Small intestine (tissue), 7 donors: ENCODE measurements at regions not wholly inside any gene's neighbourhood (a gene's known extent, or its start where the extent isn't known, plus 50 kb on each side); places are given as distances from the start of the nearest gene placed in this dataset.
"Not testable (repeated sequence)": the region's sequence is repeated elsewhere in the genome, so short reads cannot be mapped to it uniquely, and the experiment has no call there.

Source experiments
- DNase-seq, 2 donors: peaks; one replicate each; pipeline versions ENCODE4 v3.0.0 to v3.0.0-alpha.2; 2013
- FAIRE-seq: peaks from 2 replicates; lab custom pipeline; 2012; peaks lifted over from hg19 to GRCh38; lab: Jason Lieb, UNC
- H3K27ac ChIP-seq, 3 donors: one replicate each; pipeline ENCODE4 v1.5.1; 2013; ENCODE audit warnings: low read length in 2 of 3, mild to moderate bottlenecking in 2 of 3, control low read depth in 1 of 3, inconsistent platforms in 1 of 3, low read depth in 1 of 3, moderate library complexity in 1 of 3
- H3K27me3 ChIP-seq, 3 donors: one replicate each; pipeline ENCODE4 v1.6.1; 2013; ENCODE audit warnings: low read length in 3 of 3, inconsistent platforms in 1 of 3; ENCODE audit not compliant: control insufficient read depth in 3 of 3, insufficient read depth in 3 of 3
- H3K36me3 ChIP-seq, 3 donors: one replicate each; pipeline ENCODE4 v1.6.1; 2013; ENCODE audit warnings: low read length in 3 of 3, inconsistent platforms in 1 of 3, low read depth in 1 of 3, mild to moderate bottlenecking in 1 of 3, moderate library complexity in 1 of 3; ENCODE audit not compliant: control insufficient read depth in 3 of 3, insufficient read depth in 2 of 3
- H3K4me1 ChIP-seq, 3 donors: one replicate each; pipeline ENCODE4 v1.6.1; 2013; ENCODE audit warnings: low read length in 2 of 3, inconsistent platforms in 1 of 3, low read depth in 1 of 3, mild to moderate bottlenecking in 1 of 3, moderate library complexity in 1 of 3; ENCODE audit not compliant: control insufficient read depth in 3 of 3, insufficient read depth in 2 of 3
- H3K4me3 ChIP-seq, 3 donors: one replicate each; pipeline ENCODE4 v1.5.1; 2013; ENCODE audit warnings: low read length in 3 of 3, control low read depth in 1 of 3, inconsistent platforms in 1 of 3, low read depth in 1 of 3, mild to moderate bottlenecking in 1 of 3, moderate library complexity in 1 of 3
- H3K9me3 ChIP-seq, 2 donors: one replicate each; pipeline ENCODE4 v1.6.1; 2013; ENCODE audit warnings: low read depth in 1 of 2, low read length in 1 of 2; ENCODE audit not compliant: control insufficient read depth in 2 of 2, insufficient read depth in 1 of 2
- WGBS, 3 donors: extraction: QIAGEN DNeasy Blood & Tissue Kit; methylation state at CpG; one replicate each; pipeline ENCODE4 v1.1.7; 2013; 5-methylcytosine and 5-hydroxymethylcytosine counted together
- donor health status: healthy with polysubstance abuse.
- donor health status: control.
- donor health status: control.
- donor health status: Bipolar disorder and iron deficiency.
- donor health status: healthy.

GRCh38 chr1:41975850-41976569 lies 57.3 kb upstream of the HIVEP3 start:
- no peaks in the 10 kb centered on the region for H3K9me3 ChIP-seq
- H3K36me3 ChIP-seq = no peaks in the 10 kb centered on the region
- no peaks in the 10 kb centered on the region for H3K27me3 ChIP-seq
- H3K4me1 ChIP-seq = no peaks in the 10 kb centered on the region
- DNase-seq = no peak
- H3K4me3 ChIP-seq = no peak overlapping the region
- WGBS, 3 donors = 86 to 90% (median 88%) methylated on average over 12 of the region's 12 CpGs
- no peak overlapping the region for H3K27ac ChIP-seq
- FAIRE-seq = no peak

- FAIRE-seq = no peak
- H3K9me3 ChIP-seq = no peaks in the 10 kb centered on the region
Observed at GRCh38 chr1:41975121-41975520, 56.4 kb upstream of the HIVEP3 start.

GRCh38 chr1:41968557-41968956 lies 49.8 kb upstream of the HIVEP3 start:
- DNase-seq, H3K4me3 ChIP-seq, H3K9me3 ChIP-seq, FAIRE-seq, H3K4me1 ChIP-seq, H3K36me3 ChIP-seq, H3K27me3 ChIP-seq, H3K27ac ChIP-seq: not testable (repeated sequence)

More at GRCh38 chr1:41975121-41975520, 56.4 kb upstream of the HIVEP3 start:
- Histone ChIP-seq H3K27ac (no peak overlapping the region), H3K4me3 (no peak overlapping the region), H3K4me1 (no peaks in the 10 kb centered on the region), H3K27me3 (no peaks in the 10 kb centered on the region), H3K36me3 (no peaks in the 10 kb centered on the region)
- no peak for DNase-seq
